IMR-90 (cell line): ENCODE measurements at regions not wholly inside any gene's neighbourhood (a gene's known extent, or its start where the extent isn't known, plus 50 kb on each side); places are given as distances from the start of the nearest gene placed in this dataset.

Experiments used
- NFE2L2 ChIP-seq: fragments of 150-350 bp; IDR thresholded peaks from 2 replicates; pipeline ENCODE4 v1.6.1; 2016; ENCODE audit warnings: low read depth, mild to moderate bottlenecking, low read length
- POLR2A ChIP-seq: IDR thresholded peaks from 2 replicates; pipeline ENCODE4 v1.6.1; 2012; ENCODE audit warnings: mild to moderate bottlenecking, low read depth, low read length
- RCOR1 ChIP-seq: IDR thresholded peaks from 2 replicates; pipeline ENCODE4 v1.6.1; 2012; ENCODE audit warnings: mild to moderate bottlenecking, low read length, improper control_type of control experiment; ENCODE audit not compliant: insufficient replicate concordance
- TF ChIP-seq, protein P1 (sequence below): conservative IDR thresholded peaks from 2 replicates; pipeline ENCODE4 v1.5.1; 2012; ENCODE audit warnings: mild to moderate bottlenecking, low read depth, low read length, improper control_type of control experiment
- TF ChIP-seq, protein P2 (sequence below): fragments of 150-350 bp; IDR thresholded peaks from 2 replicates; pipeline ENCODE4 v1.6.1; 2017; ENCODE audit warnings: mild to moderate bottlenecking, antibody characterized with exemption, low read length, low read depth

DNA sequence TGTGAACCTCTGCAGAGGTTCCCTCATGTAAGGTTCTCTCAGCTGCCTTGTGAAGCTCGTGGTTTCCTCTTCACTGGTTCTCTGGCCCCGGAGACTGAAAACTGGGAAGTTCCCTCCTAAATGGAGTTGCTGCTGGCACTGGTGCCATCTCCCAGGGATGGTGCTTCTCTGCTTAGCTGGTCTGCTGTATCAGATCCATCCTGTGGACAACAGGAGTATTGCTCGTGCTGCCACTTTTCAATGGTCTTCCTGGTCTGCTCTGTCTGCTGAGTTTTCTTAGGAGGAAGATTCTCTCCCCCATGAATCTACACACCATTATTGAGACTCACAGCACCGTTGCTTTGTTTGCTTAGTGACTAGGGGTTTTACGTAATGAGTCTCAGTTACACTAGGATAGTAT lies 247.8 kb downstream of the OTUD1 start:
- TF ChIP-seq, protein P1, sequence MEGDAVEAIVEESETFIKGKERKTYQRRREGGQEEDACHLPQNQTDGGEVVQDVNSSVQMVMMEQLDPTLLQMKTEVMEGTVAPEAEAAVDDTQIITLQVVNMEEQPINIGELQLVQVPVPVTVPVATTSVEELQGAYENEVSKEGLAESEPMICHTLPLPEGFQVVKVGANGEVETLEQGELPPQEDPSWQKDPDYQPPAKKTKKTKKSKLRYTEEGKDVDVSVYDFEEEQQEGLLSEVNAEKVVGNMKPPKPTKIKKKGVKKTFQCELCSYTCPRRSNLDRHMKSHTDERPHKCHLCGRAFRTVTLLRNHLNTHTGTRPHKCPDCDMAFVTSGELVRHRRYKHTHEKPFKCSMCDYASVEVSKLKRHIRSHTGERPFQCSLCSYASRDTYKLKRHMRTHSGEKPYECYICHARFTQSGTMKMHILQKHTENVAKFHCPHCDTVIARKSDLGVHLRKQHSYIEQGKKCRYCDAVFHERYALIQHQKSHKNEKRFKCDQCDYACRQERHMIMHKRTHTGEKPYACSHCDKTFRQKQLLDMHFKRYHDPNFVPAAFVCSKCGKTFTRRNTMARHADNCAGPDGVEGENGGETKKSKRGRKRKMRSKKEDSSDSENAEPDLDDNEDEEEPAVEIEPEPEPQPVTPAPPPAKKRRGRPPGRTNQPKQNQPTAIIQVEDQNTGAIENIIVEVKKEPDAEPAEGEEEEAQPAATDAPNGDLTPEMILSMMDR = no peak
- TF ChIP-seq RCOR1 = no peak
- TF ChIP-seq NFE2L2 = no peak
- TF ChIP-seq, protein P2, sequence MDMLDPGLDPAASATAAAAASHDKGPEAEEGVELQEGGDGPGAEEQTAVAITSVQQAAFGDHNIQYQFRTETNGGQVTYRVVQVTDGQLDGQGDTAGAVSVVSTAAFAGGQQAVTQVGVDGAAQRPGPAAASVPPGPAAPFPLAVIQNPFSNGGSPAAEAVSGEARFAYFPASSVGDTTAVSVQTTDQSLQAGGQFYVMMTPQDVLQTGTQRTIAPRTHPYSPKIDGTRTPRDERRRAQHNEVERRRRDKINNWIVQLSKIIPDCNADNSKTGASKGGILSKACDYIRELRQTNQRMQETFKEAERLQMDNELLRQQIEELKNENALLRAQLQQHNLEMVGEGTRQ = no peak
- TF ChIP-seq POLR2A = no peak
